K562 (cell line): ENCODE measurements at regions not wholly inside any gene's neighbourhood (a gene's known extent, or its start where the extent isn't known, plus 50 kb on each side); places are given as distances from the start of the nearest gene placed in this dataset.

Experiments
- ATAC-seq: fragments of 200-7000 bp; cut with Tn5 transposase; 3 replicates; pipeline ENCODE4 v1.9.1; 2020; ENCODE audit warnings: moderate library complexity
- BruUV-seq: library from RNA; stranded (reverse); fragments of 400-500 nt; replicated peaks from 2 replicates; lab custom pipeline; 2021; lab: Mats Ljungman, UMichigan
- CTCF ChIA-PET: fragments of 300-600 bp; formaldehyde crosslinking; extraction: SDS; loops from one replicate; lab custom pipeline; 2021; ENCODE audit warnings: low intra/inter-chr PET ratio; lab: Yijun Ruan, JAX
- POLR2A ChIA-PET: fragments of 300-600, 350-650 bp; sonication (Branson Sonifier 250); formaldehyde crosslinking; extraction: SDS; loops from one replicate; lab custom pipeline; 2021; ENCODE audit warnings: antibody characterized with exemption, inconsistent platforms; lab: Yijun Ruan, JAX
- DNase-seq, 4 experiments: peaks; one replicate each; pipeline versions ENCODE4 v3.0.0 to v3.0.0-alpha.2; 2011 to 2018; ENCODE audit warnings: low spot score in 3 of 4, mixed read lengths in 3 of 4; ENCODE audit errors: extremely low read depth in 1 of 4
- FAIRE-seq: peaks from 2 replicates; lab custom pipeline; 2011; peaks lifted over from hg19 to GRCh38; lab: Jason Lieb, UNC
- H2AFZ ChIP-seq: 2 replicates; pipeline ENCODE4 v1.6.0; 2011; ENCODE audit warnings: low read depth, low read length, control low read depth, inconsistent platforms
- H3K27ac ChIP-seq: fragments of 200-600 bp; 3 replicates; pipeline ENCODE4 v1.8.0; 2011; ENCODE audit warnings: low read depth, mild to moderate bottlenecking, control low read depth, inconsistent platforms, low read length, moderate library complexity, mixed read lengths; ENCODE audit errors: extremely low read depth
- H3K27me3 ChIP-seq, 2 experiments: fragments of 300-600 bp in 1 of 2; 2 replicates in 1 of 2; 3 replicates in 1 of 2; pipeline versions ENCODE4 v1.6.0 to v1.8.0; 2011; ENCODE audit warnings: inconsistent platforms in 2 of 2, low read length in 2 of 2, mild to moderate bottlenecking in 1 of 2, mixed read lengths in 1 of 2, moderate library complexity in 1 of 2; ENCODE audit not compliant: control insufficient read depth in 2 of 2, insufficient read depth in 2 of 2
- H3K36me3 ChIP-seq: fragments of 300-600 bp; 3 replicates; pipeline ENCODE4 v1.8.0; 2011; ENCODE audit warnings: mild to moderate bottlenecking, low read length, inconsistent platforms; ENCODE audit not compliant: control insufficient read depth, insufficient read depth
- H3K4me1 ChIP-seq, 2 experiments: fragments of 200-600 bp in 1 of 2; replicated peaks in 1 of 2; 2 replicates in 1 of 2; 3 replicates in 1 of 2; pipeline versions ENCODE4 v1.5.1 to v1.8.0; 2011; ENCODE audit warnings: inconsistent platforms in 2 of 2, low read length in 2 of 2, mild to moderate bottlenecking in 1 of 2, mixed read lengths in 1 of 2, moderate library complexity in 1 of 2; ENCODE audit not compliant: control insufficient read depth in 2 of 2, insufficient read depth in 2 of 2
- H3K4me2 ChIP-seq: 2 replicates; pipeline ENCODE4 v1.6.1; 2011; ENCODE audit warnings: low read length, control low read depth, inconsistent platforms, mixed read lengths; ENCODE audit not compliant: insufficient read depth
- H3K4me3 ChIP-seq: fragments of 200-600 bp; sonication (generic), shearing (Covaris generic); 2 replicates; pipeline ENCODE4 v1.5.1; 2016; ENCODE audit warnings: control low read depth, inconsistent platforms
- H3K79me2 ChIP-seq: fragments of 200-600 bp; 3 replicates; pipeline ENCODE4 v1.8.0; 2011; ENCODE audit warnings: low read length, inconsistent platforms; ENCODE audit not compliant: control insufficient read depth, insufficient read depth
- H3K9ac ChIP-seq, 2 experiments: 2 replicates each; pipeline versions ENCODE4 v1.6.0 to v1.6.1; 2011; ENCODE audit warnings: low read depth in 2 of 2, low read length in 2 of 2, control low read depth in 1 of 2, inconsistent platforms in 1 of 2, mild to moderate bottlenecking in 1 of 2, mixed read lengths in 1 of 2; ENCODE audit not compliant: insufficient read depth in 1 of 2
- H3K9me1 ChIP-seq: one replicate; pipeline ENCODE4 v1.6.0; 2011; ENCODE audit warnings: inconsistent platforms, mild to moderate bottlenecking, low read length, moderate library complexity; ENCODE audit not compliant: control insufficient read depth, insufficient read depth
- H3K9me3 ChIP-seq: replicated peaks from 2 replicates; pipeline ENCODE4 v1.5.1; 2011; ENCODE audit warnings: low read depth, low read length, inconsistent platforms; ENCODE audit not compliant: control insufficient read depth, insufficient read depth
- H4K20me1 ChIP-seq: replicated peaks from 2 replicates; pipeline ENCODE4 v1.6.1; 2011; ENCODE audit warnings: low read length, inconsistent platforms, mixed read lengths; ENCODE audit not compliant: control insufficient read depth, insufficient read depth
- CBX8 ChIP-seq: fragments of 200-600 bp; sonication (generic); IDR thresholded peaks from 2 replicates; pipeline ENCODE4 v1.6.1; 2012; ENCODE audit warnings: borderline replicate concordance, mixed run types, low read depth, mild to moderate bottlenecking, moderate library complexity, mixed read lengths, low read length, control low read depth, inconsistent platforms; ENCODE audit not compliant: poor library complexity, severe bottlenecking; ENCODE audit errors: extremely low read depth
- DPF2 ChIP-seq: fragments of 450-650 bp; IDR thresholded peaks from 2 replicates; pipeline ENCODE4 v1.6.1; 2016
- EZH2 ChIP-seq: IDR thresholded peaks from 2 replicates; pipeline ENCODE4 v1.6.1; 2012; ENCODE audit warnings: low read depth, mild to moderate bottlenecking, inconsistent platforms, low read length, borderline replicate concordance
- KLF16 ChIP-seq: IDR thresholded peaks from 2 replicates; pipeline ENCODE4 v1.6.1; 2016; ENCODE audit warnings: antibody characterized with exemption
- MBD2 ChIP-seq: sonication (generic); IDR thresholded peaks from 2 replicates; pipeline ENCODE4 v1.6.1; 2016; ENCODE audit warnings: low read depth, borderline replicate concordance
- NBN ChIP-seq: fragments of 450-650 bp; IDR thresholded peaks from 2 replicates; pipeline ENCODE4 v1.6.1; 2016; ENCODE audit warnings: low read depth, mild to moderate bottlenecking
- POLR2A ChIP-seq: fragments of 450-650 bp; conservative IDR thresholded peaks from 2 replicates; pipeline ENCODE4 v1.6.1; 2016
- POLR2AphosphoS2 ChIP-seq: IDR thresholded peaks from 2 replicates; pipeline ENCODE4 v1.6.1; 2012; ENCODE audit warnings: low read length, improper control_type of control experiment
- RBM15 ChIP-seq: fragments of 200-400 bp; formaldehyde crosslinking; IDR thresholded peaks from 2 replicates; pipeline ENCODE4 v1.6.1; 2018; ENCODE audit warnings: mild to moderate bottlenecking, low read length, moderate library complexity; ENCODE audit not compliant: insufficient read depth
- SPI1 ChIP-seq: IDR thresholded peaks from 2 replicates; pipeline ENCODE4 v1.6.1; 2011; ENCODE audit warnings: low read depth, low read length, control low read depth, borderline replicate concordance
- TARDBP ChIP-seq: fragments of 450-650 bp; IDR thresholded peaks from 2 replicates; pipeline ENCODE4 v1.6.1; 2016
- ZNF197 ChIP-seq: fragments of 200-800 bp; sonication (Bioruptor generic); IDR thresholded peaks from 2 replicates; pipeline ENCODE4 v1.6.1; 2016; ENCODE audit warnings: low read depth, missing genetic modification characterization, missing compliant biosample characterization
- ZNF408 ChIP-seq: fragments of 250-450 bp; sonication (Bioruptor Pico); IDR thresholded peaks from 2 replicates; pipeline ENCODE4 v1.4.0; 2020; ENCODE audit warnings: low read depth, mild to moderate bottlenecking, moderate library complexity
- ZNF583 ChIP-seq: fragments of 250-450 bp; sonication (Bioruptor Pico); IDR thresholded peaks from 2 replicates; pipeline ENCODE4 v1.4.0; 2020
- ZNF584 ChIP-seq: fragments of 200-800 bp; sonication (Bioruptor generic); IDR thresholded peaks from 2 replicates; pipeline ENCODE4 v1.6.1; 2016; ENCODE audit warnings: low read depth, mild to moderate bottlenecking, missing genetic modification characterization, missing compliant biosample characterization
- ZNF778 ChIP-seq: fragments of 450-650 bp; formaldehyde crosslinking; IDR thresholded peaks from 2 replicates; pipeline ENCODE4 v1.4.0; 2020; ENCODE audit warnings: mild to moderate bottlenecking, moderate library complexity
- WGBS: fragments of 100-300 bp; shearing (Covaris generic); methylation state at CpG from one replicate; pipeline ENCODE4 v1.1.6; 2016; ENCODE audit warnings: low coverage, mixed read lengths; ENCODE audit not compliant: insufficient coverage; ENCODE audit errors: missing lambda C conversion rate; 5-methylcytosine and 5-hydroxymethylcytosine counted together
- in situ Hi-C: fragments of 300-500 bp; cut with MboI; formaldehyde crosslinking; loops from 4 replicates; pipeline ENCODE4 v1.15.0; 2018; ENCODE audit warnings: inconsistent platforms, mixed read lengths
- intact Hi-C: fragments of 100-400 bp; cut with micrococcal nuclease; formaldehyde crosslinking; loops from 2 replicates; pipeline ENCODE4 v1.14.2; 2022
- TF ChIP-seq, protein P1 (sequence below): sonication (generic); formaldehyde crosslinking; IDR thresholded peaks from 2 replicates; pipeline ENCODE4 v1.8.1; 2023; ENCODE audit warnings: mild to moderate bottlenecking, missing genetic modification reagents, moderate library complexity
- TF ChIP-seq, protein P2 (sequence below), 2 experiments: fragments of 450-650 bp in 1 of 2; sonication (generic) in 1 of 2; formaldehyde crosslinking; conservative IDR thresholded peaks; 2 replicates each; pipeline versions ENCODE4 v1.4.0 to v1.8.1; 2020 to 2022; ENCODE audit warnings: mild to moderate bottlenecking in 1 of 2, missing genetic modification reagents in 1 of 2

- FAIRE-seq = no peak
- ChIA-PET POLR2A (interaction anchor here (0.6 to 1.5 kb wide), 2 partner anchors 14 to 17 kb away, joined by 3 to 4 read pairs; no protein-coding TSS in a partner anchor), CTCF (no interaction called here)
Observed at GRCh38 chr18:10291568-10291981, 162.9 kb upstream of the APCDD1 start.

DNA sequence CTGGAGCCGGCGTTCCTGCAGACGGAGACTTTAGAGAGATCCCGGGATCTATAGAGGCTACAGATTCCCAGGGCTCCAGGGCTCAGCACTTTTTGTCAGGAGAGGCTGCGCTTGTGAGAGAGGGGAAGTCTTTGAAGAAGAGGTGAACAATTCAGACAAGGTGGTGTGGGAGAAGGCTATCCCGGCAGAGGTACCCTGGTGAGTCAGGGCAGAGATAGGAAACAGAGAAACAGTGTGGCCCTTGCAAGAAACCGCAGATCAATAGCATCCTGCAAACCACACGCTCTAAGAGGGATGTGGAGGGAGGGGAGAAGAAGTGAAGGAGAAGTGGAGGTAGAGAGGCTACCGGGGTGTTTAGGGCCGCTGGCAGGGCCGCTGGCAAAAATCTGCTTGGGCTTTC, 160.5 kb upstream of the APCDD1 start:
- Histone ChIP-seq H3K9ac (no peak overlapping the region), H3K36me3 (no peaks in the 10 kb centered on the region), H3K4me1 (no peaks in the 10 kb centered on the region), H3K4me3 (no peak overlapping the region), H3K9me3 (no peaks in the 10 kb centered on the region), H3K27me3 (peaks cover 18 to 68% of the 10 kb centered on the region in 2 experiments; a peak in 4 of 5 replicates), H3K79me2 (no peaks in the 10 kb centered on the region), H3K4me2 (no peak overlapping the region), H4K20me1 (no peaks in the 10 kb centered on the region), H2AFZ (no peak overlapping the region), H3K27ac (no peak overlapping the region), H3K9me1 (no peaks in the 10 kb centered on the region)
- ChIA-PET POLR2A (interaction anchor here (0.6 kb wide), 1 partner anchor 223 kb away, joined by 3 read pairs; no protein-coding TSS in a partner anchor), CTCF (no interaction called here)
- 0% methylated on average over 11 of the region's 11 CpGs for WGBS
- no TSS peak for BruUV-seq
- intact Hi-C loops (no loop called here), in situ Hi-C loops (no loop called here)
- DNase-seq = no peak
- no peak for ATAC-seq
- no peak for FAIRE-seq
- TF ChIP-seq POLR2AphosphoS2 = no peak
- no peak for TF ChIP-seq DPF2
- TF ChIP-seq NBN = no peak
- TF ChIP-seq CBX8 = no peak
- no peak for TF ChIP-seq TARDBP
- TF ChIP-seq RBM15 = no peak
- TF ChIP-seq, protein P1, sequence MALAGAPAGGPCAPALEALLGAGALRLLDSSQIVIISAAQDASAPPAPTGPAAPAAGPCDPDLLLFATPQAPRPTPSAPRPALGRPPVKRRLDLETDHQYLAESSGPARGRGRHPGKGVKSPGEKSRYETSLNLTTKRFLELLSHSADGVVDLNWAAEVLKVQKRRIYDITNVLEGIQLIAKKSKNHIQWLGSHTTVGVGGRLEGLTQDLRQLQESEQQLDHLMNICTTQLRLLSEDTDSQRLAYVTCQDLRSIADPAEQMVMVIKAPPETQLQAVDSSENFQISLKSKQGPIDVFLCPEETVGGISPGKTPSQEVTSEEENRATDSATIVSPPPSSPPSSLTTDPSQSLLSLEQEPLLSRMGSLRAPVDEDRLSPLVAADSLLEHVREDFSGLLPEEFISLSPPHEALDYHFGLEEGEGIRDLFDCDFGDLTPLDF (CRISPR knock-in tag) = no peak
- TF ChIP-seq SPI1 = no peak
- TF ChIP-seq ZNF778 = no peak
- no peak for TF ChIP-seq ZNF408 (CRISPR knock-in tag)
- no peak for TF ChIP-seq POLR2A
- TF ChIP-seq MBD2 = no peak

More at GRCh38 chr18:10291568-10291981, 162.9 kb upstream of the APCDD1 start:
- DNase-seq (no peak), ATAC-seq (no peak)
- peaks cover 16 to 45% of the 10 kb centered on the region in 2 experiments; a peak in 4 of 5 replicates for H3K27me3 ChIP-seq
- intact Hi-C loops (no loop called here), in situ Hi-C loops (no loop called here)
- H3K27ac ChIP-seq = no peak overlapping the region
- no peaks in the 10 kb centered on the region for H3K36me3 ChIP-seq
- WGBS = 1% methylated on average over 13 of the region's 13 CpGs
- H3K9me3 ChIP-seq = no peaks in the 10 kb centered on the region
- no peak overlapping the region for H2AFZ ChIP-seq
- no peak overlapping the region for H3K4me2 ChIP-seq
- H3K9me1 ChIP-seq = no peaks in the 10 kb centered on the region
- no peaks in the 10 kb centered on the region for H4K20me1 ChIP-seq
- no peak overlapping the region for H3K9ac ChIP-seq
- BruUV-seq = no TSS peak
- TF ChIP-seq KLF16 = no peak
- TF ChIP-seq ZNF583 (CRISPR knock-in tag) = no peak
- TF ChIP-seq, protein P2, sequence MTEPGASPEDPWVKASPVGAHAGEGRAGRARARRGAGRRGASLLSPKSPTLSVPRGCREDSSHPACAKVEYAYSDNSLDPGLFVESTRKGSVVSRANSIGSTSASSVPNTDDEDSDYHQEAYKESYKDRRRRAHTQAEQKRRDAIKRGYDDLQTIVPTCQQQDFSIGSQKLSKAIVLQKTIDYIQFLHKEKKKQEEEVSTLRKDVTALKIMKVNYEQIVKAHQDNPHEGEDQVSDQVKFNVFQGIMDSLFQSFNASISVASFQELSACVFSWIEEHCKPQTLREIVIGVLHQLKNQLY (CRISPR knock-in tag; conservative IDR thresholded peaks at IDR 0.05) = no peak
- no peak for TF ChIP-seq ZNF584
- no peak for TF ChIP-seq ZNF197 (CRISPR knock-in tag)
- TF ChIP-seq EZH2 = no peak
- H3K79me2 ChIP-seq = no peaks in the 10 kb centered on the region
- no peaks in the 10 kb centered on the region for H3K4me1 ChIP-seq
- no peak overlapping the region for H3K4me3 ChIP-seq
